OCI-LY3 (cell line): ENCODE measurements at regions not wholly inside any gene's neighbourhood (a gene's known extent, or its start where the extent isn't known, plus 50 kb on each side); places are given as distances from the start of the nearest gene placed in this dataset.

Source experiments
- CTCF ChIP-seq: fragments of 200-600, 300-600 bp; sonication (generic); IDR thresholded peaks from 2 replicates; pipeline ENCODE4 v1.5.1; 2014; ENCODE audit warnings: antibody characterized with exemption, low read length, low read depth
- EZH2phosphoT487 ChIP-seq: fragments of 200-600 bp; shearing (Covaris generic); IDR thresholded peaks from 2 replicates; pipeline ENCODE4 v1.6.1; 2018; ENCODE audit warnings: antibody characterized with exemption, mixed run types, low read depth

DNA sequence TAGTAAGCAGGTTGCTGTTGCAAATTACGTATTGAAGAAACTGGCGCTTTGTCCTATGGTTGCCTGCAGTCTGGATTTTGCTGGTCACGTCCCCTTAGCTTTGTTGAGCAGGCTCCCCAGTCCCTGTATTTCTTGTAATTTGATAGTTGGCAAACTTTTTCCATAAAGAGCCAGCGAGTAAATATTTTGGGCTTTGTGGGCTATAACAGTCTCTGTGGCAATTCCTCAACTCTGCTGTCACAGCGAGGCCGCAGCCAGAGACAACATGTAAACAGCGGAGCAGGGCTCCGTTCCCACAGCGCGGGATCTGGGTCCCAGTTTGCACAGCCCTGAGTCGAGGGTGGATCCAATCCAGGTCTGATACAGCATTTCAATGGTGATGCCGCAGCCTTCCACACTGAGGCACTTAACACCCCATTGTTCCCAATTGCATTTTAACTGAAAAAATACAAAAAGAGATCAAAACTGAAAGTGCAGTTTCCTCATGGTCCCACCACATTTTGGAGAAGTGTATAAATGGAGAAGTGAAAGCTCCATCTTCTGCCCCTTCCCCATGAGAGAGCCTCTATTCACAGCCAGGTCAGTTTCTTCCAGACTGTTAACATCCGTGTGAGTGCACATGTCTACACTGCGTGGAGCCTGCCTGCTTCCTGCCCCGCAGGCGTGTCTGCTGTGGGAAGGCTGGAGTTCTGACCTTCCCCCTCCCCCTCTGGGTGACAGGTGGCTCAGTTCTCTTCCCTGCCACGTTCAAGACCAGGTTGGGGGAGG, 89.1 kb downstream of the RPS6KA4 start:
- TF ChIP-seq CTCF (no peak), EZH2phosphoT487 (no peak)
